ENCODE measurements at regions not wholly inside any gene's neighbourhood (a gene's known extent, or its start where the extent isn't known, plus 50 kb on each side); places are given as distances from the start of the nearest gene placed in this dataset.

GRCh38 chr2:183866666-183867065, 731.7 kb upstream of the ZNF804A start:
- Histone ChIP-seq H3K27me3 (ENCODE audit: insufficient read depth) (no peaks in the 10 kb centered on the region), H3K79me2 (replicated peaks; ENCODE audit: insufficient read depth) (no peaks in the 10 kb centered on the region), H3K4me3 (no peak overlapping the region), H3K27ac (ENCODE audit: low read depth) (no peak overlapping the region), H3K4me1 (ENCODE audit: insufficient read depth) (no peaks in the 10 kb centered on the region), H4K20me1 (replicated peaks; ENCODE audit: insufficient read depth) (no peaks in the 10 kb centered on the region), H3F3A (replicated peaks; ENCODE audit: low read depth) (no peaks in the 10 kb centered on the region), H2AFZ (no peak overlapping the region), H3K4me2 (no peak overlapping the region), H3K9me2 (ENCODE audit: insufficient read depth) (no peaks in the 10 kb centered on the region), H3K36me3 (ENCODE audit: insufficient read depth) (no peaks in the 10 kb centered on the region)
- DNase-seq (ENCODE audit: low spot score) (no peak), ATAC-seq (no peak)
- no peaks in the 10 kb centered on the region for H3K27me3 Mint-ChIP-seq (ENCODE audit: insufficient read depth, low read depth, poor library complexity)
- H3K4me3 Mint-ChIP-seq, result no peak overlapping the region
- no peak overlapping the region for H3K27ac Mint-ChIP-seq
- no peaks in the 10 kb centered on the region for H3K4me1 Mint-ChIP-seq
- H3K36me3 Mint-ChIP-seq (ENCODE audit: low read depth), result no peaks in the 10 kb centered on the region
- H3K9me3 Mint-ChIP-seq, result no peaks in the 10 kb centered on the region
- TF ChIP-seq NANOG (IDR thresholded peaks at IDR 0.05; ENCODE audit: borderline replicate concordance) (no peak), ZNF114 (CRISPR knock-in tag; IDR thresholded peaks at IDR 0.05) (no peak), ZNF462 (CRISPR knock-in tag; IDR thresholded peaks at IDR 0.05) (no peak), JUNB (IDR thresholded peaks at IDR 0.05; ENCODE audit: unreplicated experiment) (no peak)
- TF ChIP-seq, protein P1, sequence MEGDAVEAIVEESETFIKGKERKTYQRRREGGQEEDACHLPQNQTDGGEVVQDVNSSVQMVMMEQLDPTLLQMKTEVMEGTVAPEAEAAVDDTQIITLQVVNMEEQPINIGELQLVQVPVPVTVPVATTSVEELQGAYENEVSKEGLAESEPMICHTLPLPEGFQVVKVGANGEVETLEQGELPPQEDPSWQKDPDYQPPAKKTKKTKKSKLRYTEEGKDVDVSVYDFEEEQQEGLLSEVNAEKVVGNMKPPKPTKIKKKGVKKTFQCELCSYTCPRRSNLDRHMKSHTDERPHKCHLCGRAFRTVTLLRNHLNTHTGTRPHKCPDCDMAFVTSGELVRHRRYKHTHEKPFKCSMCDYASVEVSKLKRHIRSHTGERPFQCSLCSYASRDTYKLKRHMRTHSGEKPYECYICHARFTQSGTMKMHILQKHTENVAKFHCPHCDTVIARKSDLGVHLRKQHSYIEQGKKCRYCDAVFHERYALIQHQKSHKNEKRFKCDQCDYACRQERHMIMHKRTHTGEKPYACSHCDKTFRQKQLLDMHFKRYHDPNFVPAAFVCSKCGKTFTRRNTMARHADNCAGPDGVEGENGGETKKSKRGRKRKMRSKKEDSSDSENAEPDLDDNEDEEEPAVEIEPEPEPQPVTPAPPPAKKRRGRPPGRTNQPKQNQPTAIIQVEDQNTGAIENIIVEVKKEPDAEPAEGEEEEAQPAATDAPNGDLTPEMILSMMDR (conservative IDR thresholded peaks at IDR 0.05; ENCODE audit: low read depth in 2 of 2), result no peak
- TF ChIP-seq, protein P2, sequence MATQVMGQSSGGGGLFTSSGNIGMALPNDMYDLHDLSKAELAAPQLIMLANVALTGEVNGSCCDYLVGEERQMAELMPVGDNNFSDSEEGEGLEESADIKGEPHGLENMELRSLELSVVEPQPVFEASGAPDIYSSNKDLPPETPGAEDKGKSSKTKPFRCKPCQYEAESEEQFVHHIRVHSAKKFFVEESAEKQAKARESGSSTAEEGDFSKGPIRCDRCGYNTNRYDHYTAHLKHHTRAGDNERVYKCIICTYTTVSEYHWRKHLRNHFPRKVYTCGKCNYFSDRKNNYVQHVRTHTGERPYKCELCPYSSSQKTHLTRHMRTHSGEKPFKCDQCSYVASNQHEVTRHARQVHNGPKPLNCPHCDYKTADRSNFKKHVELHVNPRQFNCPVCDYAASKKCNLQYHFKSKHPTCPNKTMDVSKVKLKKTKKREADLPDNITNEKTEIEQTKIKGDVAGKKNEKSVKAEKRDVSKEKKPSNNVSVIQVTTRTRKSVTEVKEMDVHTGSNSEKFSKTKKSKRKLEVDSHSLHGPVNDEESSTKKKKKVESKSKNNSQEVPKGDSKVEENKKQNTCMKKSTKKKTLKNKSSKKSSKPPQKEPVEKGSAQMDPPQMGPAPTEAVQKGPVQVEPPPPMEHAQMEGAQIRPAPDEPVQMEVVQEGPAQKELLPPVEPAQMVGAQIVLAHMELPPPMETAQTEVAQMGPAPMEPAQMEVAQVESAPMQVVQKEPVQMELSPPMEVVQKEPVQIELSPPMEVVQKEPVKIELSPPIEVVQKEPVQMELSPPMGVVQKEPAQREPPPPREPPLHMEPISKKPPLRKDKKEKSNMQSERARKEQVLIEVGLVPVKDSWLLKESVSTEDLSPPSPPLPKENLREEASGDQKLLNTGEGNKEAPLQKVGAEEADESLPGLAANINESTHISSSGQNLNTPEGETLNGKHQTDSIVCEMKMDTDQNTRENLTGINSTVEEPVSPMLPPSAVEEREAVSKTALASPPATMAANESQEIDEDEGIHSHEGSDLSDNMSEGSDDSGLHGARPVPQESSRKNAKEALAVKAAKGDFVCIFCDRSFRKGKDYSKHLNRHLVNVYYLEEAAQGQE (IDR thresholded peaks at IDR 0.05; ENCODE audit: unreplicated experiment), result no peak

Measured in GM23338 (cell line).